ENCODE measurements at regions not wholly inside any gene's neighbourhood (a gene's known extent, or its start where the extent isn't known, plus 50 kb on each side); places are given as distances from the start of the nearest gene placed in this dataset.

DNA sequence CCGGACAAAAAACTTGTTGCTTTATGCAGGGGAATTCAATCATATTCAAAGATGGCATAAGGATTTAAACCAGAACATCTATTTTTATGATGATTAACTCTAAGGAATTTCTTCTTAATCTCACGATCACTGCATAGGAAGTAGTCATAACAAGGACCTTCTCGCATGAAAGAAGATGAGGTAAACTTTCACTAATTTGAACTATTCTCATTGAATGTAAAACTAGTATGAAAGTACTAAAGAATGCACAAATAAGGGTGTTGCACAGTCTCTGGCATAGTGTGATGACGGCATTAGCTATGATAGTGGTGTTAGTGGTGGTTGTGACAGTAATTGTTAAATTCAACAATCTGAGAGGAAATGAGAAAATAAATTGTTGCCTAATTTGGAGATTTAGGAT is 280.0 kb downstream of the SLC6A15 start:
- Histone ChIP-seq H3K27ac (no peak overlapping the region), H3K9me3 (no peaks in the 10 kb centered on the region), H3K36me3 (no peaks in the 10 kb centered on the region), H3K27me3 (no peaks in the 10 kb centered on the region), H3K4me3 (no peak overlapping the region), H3K4me1 (no peaks in the 10 kb centered on the region)
- TF ChIP-seq, protein P1, sequence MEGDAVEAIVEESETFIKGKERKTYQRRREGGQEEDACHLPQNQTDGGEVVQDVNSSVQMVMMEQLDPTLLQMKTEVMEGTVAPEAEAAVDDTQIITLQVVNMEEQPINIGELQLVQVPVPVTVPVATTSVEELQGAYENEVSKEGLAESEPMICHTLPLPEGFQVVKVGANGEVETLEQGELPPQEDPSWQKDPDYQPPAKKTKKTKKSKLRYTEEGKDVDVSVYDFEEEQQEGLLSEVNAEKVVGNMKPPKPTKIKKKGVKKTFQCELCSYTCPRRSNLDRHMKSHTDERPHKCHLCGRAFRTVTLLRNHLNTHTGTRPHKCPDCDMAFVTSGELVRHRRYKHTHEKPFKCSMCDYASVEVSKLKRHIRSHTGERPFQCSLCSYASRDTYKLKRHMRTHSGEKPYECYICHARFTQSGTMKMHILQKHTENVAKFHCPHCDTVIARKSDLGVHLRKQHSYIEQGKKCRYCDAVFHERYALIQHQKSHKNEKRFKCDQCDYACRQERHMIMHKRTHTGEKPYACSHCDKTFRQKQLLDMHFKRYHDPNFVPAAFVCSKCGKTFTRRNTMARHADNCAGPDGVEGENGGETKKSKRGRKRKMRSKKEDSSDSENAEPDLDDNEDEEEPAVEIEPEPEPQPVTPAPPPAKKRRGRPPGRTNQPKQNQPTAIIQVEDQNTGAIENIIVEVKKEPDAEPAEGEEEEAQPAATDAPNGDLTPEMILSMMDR (IDR thresholded peaks at IDR 0.05): no peak
- intact Hi-C loops (cut with DNase I): no loop called here
- DNase-seq: no peak
- no peak for FAIRE-seq
- ATAC-seq: no peak
- 60 to 65% methylated on average over 4 of the region's 4 CpGs for WGBS, 2 donors

DNA sequence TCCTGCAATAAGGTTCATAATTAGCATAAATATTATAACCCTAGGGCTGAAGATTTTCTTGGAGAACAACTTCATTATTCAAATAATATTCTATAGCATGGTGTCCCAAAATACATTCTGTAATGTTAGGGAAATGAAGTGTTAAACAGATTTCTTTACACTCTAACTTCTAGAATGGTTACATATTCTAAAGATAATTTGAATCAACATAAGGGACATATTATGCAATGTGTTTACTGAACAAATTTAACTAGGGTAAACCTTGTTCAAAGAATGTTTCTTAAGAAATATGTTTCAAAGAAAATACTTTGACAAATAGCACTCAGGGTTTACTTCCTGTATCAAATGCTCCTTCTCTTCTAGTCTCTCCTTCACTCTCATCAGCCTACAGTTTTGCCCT is 281.6 kb downstream of the SLC6A15 start:
- intact Hi-C loops (cut with DNase I): no loop called here
- no peaks in the 10 kb centered on the region for H3K9me3 ChIP-seq
- no peaks in the 10 kb centered on the region for H3K4me1 ChIP-seq
- TF ChIP-seq, protein P1 (IDR thresholded peaks at IDR 0.05): no peak
- DNase-seq: no peak
- no peak for ATAC-seq
- H3K4me3 ChIP-seq: no peak overlapping the region
- no peak for FAIRE-seq
- no peak overlapping the region for H3K27ac ChIP-seq
- H3K27me3 ChIP-seq: no peaks in the 10 kb centered on the region
- H3K36me3 ChIP-seq: no peaks in the 10 kb centered on the region

DNA sequence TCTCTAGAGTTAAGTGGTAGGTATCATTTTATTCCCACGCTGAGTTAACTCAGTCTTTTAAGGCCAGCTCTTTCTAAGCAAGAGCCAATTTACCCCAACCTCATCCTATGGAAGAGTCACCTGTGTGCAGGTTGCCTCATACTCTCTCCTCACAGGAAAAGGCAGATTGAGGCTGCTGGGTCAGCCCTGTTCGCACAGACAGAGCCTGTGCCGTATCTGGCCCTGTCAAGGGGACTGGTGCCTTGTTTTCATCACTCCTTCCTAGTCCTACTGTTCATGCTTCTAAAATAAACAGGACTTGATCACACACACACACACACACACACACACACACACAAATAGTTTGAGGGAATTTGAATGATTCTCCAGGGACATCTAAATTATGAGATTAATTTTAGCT is 285.0 kb downstream of the SLC6A15 start:
- intact Hi-C loops (cut with DNase I): no loop called here

DNA sequence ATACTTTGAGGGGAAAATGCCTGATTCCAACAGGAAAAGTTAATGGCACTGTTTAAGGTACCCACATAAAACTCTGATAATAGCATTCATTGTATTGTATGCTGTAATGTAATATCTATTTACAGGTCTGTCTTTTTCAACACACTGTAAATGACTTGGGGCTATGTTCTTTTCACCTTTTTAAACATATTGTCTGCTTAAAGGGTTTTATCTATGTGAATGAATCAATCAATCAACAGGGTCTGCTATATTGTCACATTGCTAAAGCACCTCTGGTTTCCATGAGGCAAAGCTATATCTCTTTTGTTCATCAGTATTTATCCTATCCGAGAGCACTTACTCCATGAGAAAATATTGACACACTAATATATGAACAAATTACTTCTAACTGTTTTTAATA is 288.0 kb downstream of the SLC6A15 start:
- TF ChIP-seq, protein P1 (IDR thresholded peaks at IDR 0.05): no peak
- FAIRE-seq: no peak
- Histone ChIP-seq H3K27ac (no peak overlapping the region), H3K9me3 (no peaks in the 10 kb centered on the region), H3K36me3 (no peaks in the 10 kb centered on the region), H3K4me3 (no peak overlapping the region), H3K27me3 (no peaks in the 10 kb centered on the region), H3K4me1 (no peaks in the 10 kb centered on the region)
- ATAC-seq: no peak
- 54 to 65% methylated on average over 1 of the region's 1 CpG for WGBS, 2 donors
- DNase-seq: no peak
- intact Hi-C loops (cut with DNase I): no loop called here

More for the DNA sequence above, 285.0 kb downstream of the SLC6A15 start:
- 62 to 64% methylated on average over 3 of the region's 3 CpGs for WGBS, 2 donors
- no peaks in the 10 kb centered on the region for H3K4me1 ChIP-seq
- ATAC-seq (no peak), DNase-seq (no peak), FAIRE-seq (no peak)
- no peak overlapping the region for H3K4me3 ChIP-seq
- no peaks in the 10 kb centered on the region for H3K9me3 ChIP-seq
- TF ChIP-seq, protein P1 (IDR thresholded peaks at IDR 0.05): no peak
- H3K27me3 ChIP-seq: no peaks in the 10 kb centered on the region
- no peaks in the 10 kb centered on the region for H3K36me3 ChIP-seq
- no peak overlapping the region for H3K27ac ChIP-seq

DNA sequence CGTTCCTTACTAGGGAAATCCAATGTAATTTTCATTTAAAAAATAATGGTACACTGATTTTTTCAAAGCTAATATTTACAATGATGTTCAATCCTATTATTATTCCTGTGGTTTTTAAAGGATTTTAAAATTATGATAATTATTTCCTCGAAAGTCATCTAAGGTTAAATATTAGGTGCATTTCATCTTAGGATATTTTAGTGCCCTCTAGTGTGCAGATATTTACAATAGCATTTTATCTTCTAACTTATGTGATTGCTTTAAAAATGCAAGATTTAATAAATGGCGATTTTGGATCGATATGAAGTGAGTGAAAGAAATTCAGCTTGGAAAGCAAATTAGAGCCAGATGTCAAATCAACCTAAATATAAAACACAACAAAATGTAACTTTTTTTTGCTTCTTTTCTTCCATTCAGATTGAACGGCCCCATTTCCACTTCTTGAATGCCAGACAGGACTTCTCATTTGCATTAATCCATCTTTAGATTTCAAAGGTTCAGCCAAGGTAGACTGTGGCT is 293.5 kb downstream of the SLC6A15 start:
- intact Hi-C loops (cut with DNase I): no loop called here
- no peak for FAIRE-seq
- TF ChIP-seq, protein P1 (IDR thresholded peaks at IDR 0.05): no peak
- no peak for ATAC-seq
- no peak overlapping the region for H3K4me3 ChIP-seq
- no peak for DNase-seq
- H3K36me3 ChIP-seq: no peaks in the 10 kb centered on the region
- no peak overlapping the region for H3K27ac ChIP-seq
- 49 to 54% methylated on average over 5 of the region's 5 CpGs for WGBS, 2 donors
- no peaks in the 10 kb centered on the region for H3K9me3 ChIP-seq
- H3K4me1 ChIP-seq: no peaks in the 10 kb centered on the region
- no peaks in the 10 kb centered on the region for H3K27me3 ChIP-seq

All from pancreas (tissue), 10 donors.